Testis (tissue), 2 donors: ENCODE measurements at regions not wholly inside any gene's neighbourhood (a gene's known extent, or its start where the extent isn't known, plus 50 kb on each side); places are given as distances from the start of the nearest gene placed in this dataset.
"Not testable (repeated sequence)": the region's sequence is repeated elsewhere in the genome, so short reads cannot be mapped to it uniquely, and the experiment has no call there.

Source experiments
- CTCF ChIP-seq, 3 experiments: fragments of 450-650 bp in 2 of 3; fragments of 200-600 bp in 1 of 3; sonication (generic) in 1 of 3; IDR thresholded peaks; one replicate each; pipeline ENCODE4 v1.5.1; 2016 to 2019; ENCODE audit warnings: antibody characterized with exemption in 3 of 3, mild to moderate bottlenecking in 2 of 3, moderate library complexity in 1 of 3
- POLR2A ChIP-seq: fragments of 450-650 bp; IDR thresholded peaks from one replicate; pipeline ENCODE4 v1.6.1; 2017; ENCODE audit warnings: antibody characterized with exemption, mild to moderate bottlenecking, moderate library complexity

GRCh38 chr1:112825563-112826216 lies 110.6 kb upstream of the PPM1J start:
- not testable (repeated sequence) for TF ChIP-seq CTCF (IDR thresholded peaks at IDR 0.05); POLR2A
